CD4-positive, alpha-beta T cell (primary cell): ENCODE measurements at regions not wholly inside any gene's neighbourhood (a gene's known extent, or its start where the extent isn't known, plus 50 kb on each side); places are given as distances from the start of the nearest gene placed in this dataset.

Experiments
- ATAC-seq: fragments of 200-7000 bp; cut with Tn5 transposase; one replicate; pipeline ENCODE4 v1.10.0; 2022; ENCODE audit warnings: mild to moderate bottlenecking; ENCODE audit not compliant: poor library complexity
- CTCF ChIA-PET: fragments of 350-600 bp; sonication (Branson Sonifier 250); formaldehyde crosslinking; loops from one replicate; lab custom pipeline; 2021; ENCODE audit warnings: antibody characterized with exemption, inconsistent platforms; lab: Charles Lee
- POLR2A ChIA-PET: fragments of 350-600 bp; sonication (Branson Sonifier 250); formaldehyde crosslinking; loops from one replicate; lab custom pipeline; 2021; ENCODE audit warnings: antibody characterized with exemption, inconsistent platforms; lab: Charles Lee
- DNase-seq, 14 experiments: peaks; one replicate each; pipeline ENCODE4 v3.0.0-alpha.2; 2013 to 2020; ENCODE audit warnings: mixed read lengths in 2 of 14
- H3K27ac ChIP-seq, 2 donors: one replicate each; pipeline versions ENCODE4 v1.5.1 to v1.7.0; 2013; ENCODE audit warnings: low read length in 2 of 2, low read depth in 1 of 2, mild to moderate bottlenecking in 1 of 2
- H3K27me3 ChIP-seq, 2 experiments: 1 replicate in 1 of 2; 2 replicates in 1 of 2; pipeline versions ENCODE4 v1.6.1 to v1.7.0; 2013; ENCODE audit warnings: low read length in 2 of 2, control low read depth in 1 of 2, mild to moderate bottlenecking in 1 of 2, moderate library complexity in 1 of 2; ENCODE audit not compliant: insufficient read depth in 2 of 2, control insufficient read depth in 1 of 2
- H3K36me3 ChIP-seq: one replicate; pipeline ENCODE4 v1.6.1; 2013; ENCODE audit warnings: low read length, control low read depth; ENCODE audit not compliant: insufficient read depth
- H3K4me1 ChIP-seq: one replicate; pipeline ENCODE4 v1.6.1; 2013; ENCODE audit warnings: low read length, control low read depth; ENCODE audit not compliant: insufficient read depth
- H3K4me3 ChIP-seq: one replicate; pipeline ENCODE4 v1.5.1; 2013; ENCODE audit warnings: mild to moderate bottlenecking, low read length, moderate library complexity
- H3K9me3 ChIP-seq, 2 experiments: 1 replicate in 1 of 2; 2 replicates in 1 of 2; pipeline versions ENCODE4 v1.6.1 to v1.7.0; 2013; ENCODE audit warnings: low read length in 2 of 2, mild to moderate bottlenecking in 2 of 2, control low read depth in 1 of 2, moderate library complexity in 1 of 2; ENCODE audit not compliant: control insufficient read depth in 1 of 2, insufficient read depth in 1 of 2
- H3K27ac Mint-ChIP-seq: one replicate; pipeline ENCODE4 v1.8.0; 2020; ENCODE audit warnings: mixed read lengths
- H3K27me3 Mint-ChIP-seq: one replicate; pipeline ENCODE4 v1.8.0; 2021; ENCODE audit warnings: mixed read lengths
- H3K36me3 Mint-ChIP-seq: one replicate; pipeline ENCODE4 v1.8.0; 2021; ENCODE audit warnings: low read depth, mixed read lengths
- H3K4me1 Mint-ChIP-seq: one replicate; pipeline ENCODE4 v1.8.0; 2021; ENCODE audit warnings: low read depth, mixed read lengths
- H3K4me3 Mint-ChIP-seq: one replicate; pipeline ENCODE4 v1.8.0; 2020; ENCODE audit warnings: mild to moderate bottlenecking, mixed read lengths
- H3K9me3 Mint-ChIP-seq: one replicate; pipeline ENCODE4 v1.8.0; 2020; ENCODE audit warnings: mixed read lengths
- CTCF ChIP-seq: fragments of 200-600 bp; IDR thresholded peaks from one replicate; pipeline ENCODE4 v1.8.0; 2022; ENCODE audit warnings: antibody characterized with exemption, mild to moderate bottlenecking
- intact Hi-C, 2 experiments: fragments of 100-400 bp; cut with DNase I in 1 of 2; cut with micrococcal nuclease in 1 of 2; formaldehyde crosslinking; loops; one replicate each; pipeline versions ENCODE4 v1.15.1 to v1.9.0; 2023 to 2025; cut with DNase I, micrococcal nuclease

DNA sequence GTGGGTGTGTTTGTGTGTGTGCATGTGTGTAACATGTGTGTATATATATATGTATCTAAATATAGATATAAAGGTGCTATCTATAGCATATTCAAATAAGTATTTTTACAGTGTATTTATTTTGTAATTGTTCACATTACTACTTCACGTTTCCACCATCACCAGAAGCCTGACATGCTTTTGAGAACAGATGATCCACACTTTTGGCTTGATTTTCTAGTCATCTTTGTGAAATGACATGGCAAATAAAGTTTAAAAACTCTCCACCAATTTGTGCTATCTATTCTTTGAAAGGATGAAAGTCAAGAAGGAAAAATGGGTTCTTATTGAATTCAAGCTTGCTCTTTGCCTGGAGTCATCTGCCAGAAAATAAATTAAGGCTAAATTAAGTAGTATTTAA is 294.0 kb upstream of the AKR1E2 start:
- Mint-ChIP-seq H3K36me3 (no peaks in the 10 kb centered on the region), H3K4me3 (no peak overlapping the region), H3K4me1 (no peaks in the 10 kb centered on the region), H3K27me3 (peaks cover 10% of the 10 kb centered on the region), H3K27ac (no peak overlapping the region), H3K9me3 (no peaks in the 10 kb centered on the region)
- Histone ChIP-seq H3K4me3 (no peak overlapping the region), H3K9me3 (no peaks in the 10 kb centered on the region), H3K36me3 (no peaks in the 10 kb centered on the region), H3K4me1 (no peaks in the 10 kb centered on the region), H3K27ac (no peak overlapping the region), H3K27me3 (no peaks in the 10 kb centered on the region)
- DNase-seq (no peak), ATAC-seq (no peak)
- no peak for TF ChIP-seq CTCF
- ChIA-PET POLR2A (no interaction called here), CTCF (no interaction called here)
- intact Hi-C loops, result no loop called here

DNA sequence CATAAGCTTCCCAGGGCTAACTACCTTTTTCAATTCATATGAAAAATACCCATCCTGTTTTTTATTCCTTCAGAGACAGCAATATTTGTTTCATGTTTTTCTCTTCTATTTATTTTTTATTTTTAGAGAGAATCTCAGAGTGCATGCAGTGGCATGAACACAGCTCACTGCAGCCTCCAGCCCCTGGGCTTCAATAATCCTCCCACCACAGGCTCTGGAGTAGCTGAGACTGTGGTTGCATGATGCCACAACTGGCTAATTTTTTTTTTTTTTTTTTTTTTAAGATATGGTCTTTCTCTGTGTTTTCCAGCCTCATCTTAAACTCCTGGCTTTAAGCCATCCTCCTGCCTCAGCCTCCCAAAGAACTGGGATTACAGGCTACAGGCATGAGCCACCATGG is 296.7 kb upstream of the AKR1E2 start:
- Mint-ChIP-seq H3K4me3 (no peak overlapping the region), H3K27ac (no peak overlapping the region), H3K4me1 (no peaks in the 10 kb centered on the region), H3K36me3 (no peaks in the 10 kb centered on the region), H3K9me3 (no peaks in the 10 kb centered on the region), H3K27me3 (peaks cover 10% of the 10 kb centered on the region)
- Histone ChIP-seq H3K27me3 (no peaks in the 10 kb centered on the region), H3K4me3 (no peak overlapping the region), H3K4me1 (no peaks in the 10 kb centered on the region), H3K9me3 (no peaks in the 10 kb centered on the region), H3K36me3 (no peaks in the 10 kb centered on the region), H3K27ac (no peak overlapping the region)
- CTCF ChIA-PET, result interaction anchor here (0.6 to 0.7 kb wide), 2 partner anchors 577 to 1174 kb away, joined by 3 to 5 read pairs; no protein-coding TSS in a partner anchor
- intact Hi-C loops, result no loop called here
- TF ChIP-seq CTCF, result no peak
- ATAC-seq, result no peak
- no peak for DNase-seq
- POLR2A ChIA-PET, result no interaction called here

DNA sequence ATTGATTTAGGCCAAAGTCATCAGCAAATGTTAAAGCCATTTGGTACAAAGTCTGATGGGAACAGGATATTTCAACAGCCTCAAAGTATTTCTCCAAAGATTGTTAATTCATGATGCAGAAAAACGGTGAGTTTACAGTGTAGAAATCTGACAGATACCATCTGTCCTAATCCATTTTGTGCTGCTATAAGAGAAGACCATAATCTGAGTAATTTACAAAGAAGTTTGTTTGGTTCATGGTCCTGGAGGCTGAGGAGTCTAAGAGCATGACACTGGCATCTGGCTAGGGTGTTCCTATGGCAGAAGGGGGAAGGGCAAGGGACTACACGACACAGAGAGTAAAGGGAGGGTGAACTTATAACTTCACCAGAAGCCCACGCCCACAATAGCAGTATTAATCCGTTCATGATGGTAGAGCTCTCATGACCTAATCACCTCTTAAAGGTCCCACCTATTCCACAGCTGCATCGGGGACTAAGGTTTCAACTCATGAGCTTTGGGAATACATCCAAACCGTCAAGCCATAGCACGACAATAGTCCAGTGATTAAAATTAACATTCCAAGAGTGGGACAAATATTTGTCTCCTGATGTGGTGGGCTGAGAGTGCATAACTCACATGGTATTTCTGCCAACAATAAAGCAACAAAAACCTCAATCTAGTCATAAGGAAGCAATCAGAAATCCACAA is 298.6 kb upstream of the AKR1E2 start:
- intact Hi-C loops, result no loop called here
- H3K4me1 ChIP-seq, result no peaks in the 10 kb centered on the region
- CTCF ChIA-PET, result no interaction called here
- no peaks in the 10 kb centered on the region for H3K36me3 ChIP-seq
- H3K27ac Mint-ChIP-seq, result no peak overlapping the region
- no peak overlapping the region for H3K4me3 ChIP-seq
- no peaks in the 10 kb centered on the region for H3K27me3 ChIP-seq
- no peaks in the 10 kb centered on the region for H3K9me3 ChIP-seq
- H3K4me1 Mint-ChIP-seq, result no peaks in the 10 kb centered on the region
- POLR2A ChIA-PET, result no interaction called here
- DNase-seq, result no peak
- no peaks in the 10 kb centered on the region for H3K36me3 Mint-ChIP-seq
- no peak for TF ChIP-seq CTCF
- H3K27ac ChIP-seq, result no peak overlapping the region
- H3K4me3 Mint-ChIP-seq, result no peak overlapping the region
- no peaks in the 10 kb centered on the region for H3K9me3 Mint-ChIP-seq
- no peak for ATAC-seq
- H3K27me3 Mint-ChIP-seq, result peaks cover 7% of the 10 kb centered on the region
